PC-3 (cell line): ENCODE measurements at regions not wholly inside any gene's neighbourhood (a gene's known extent, or its start where the extent isn't known, plus 50 kb on each side); places are given as distances from the start of the nearest gene placed in this dataset.

Experiments
- EZH2 ChIP-seq: fragments of 300-600 bp; sonication (generic); IDR thresholded peaks from one replicate; pipeline ENCODE4 v1.6.1; 2017; ENCODE audit warnings: antibody characterized with exemption, mild to moderate bottlenecking, low read length; ENCODE audit not compliant: unreplicated experiment
- EZH2phosphoT487 ChIP-seq: fragments of 300-600 bp; sonication (generic); IDR thresholded peaks from 2 replicates; pipeline ENCODE4 v1.6.1; 2018; ENCODE audit warnings: mild to moderate bottlenecking, antibody characterized with exemption, low read length, borderline replicate concordance
- TF ChIP-seq, protein P1 (sequence below): fragments of 300-600 bp; sonication (generic); conservative IDR thresholded peaks from 2 replicates; pipeline ENCODE4 v1.5.1; 2017; ENCODE audit warnings: antibody characterized with exemption, low read depth, mild to moderate bottlenecking, low read length

- TF ChIP-seq, protein P1, sequence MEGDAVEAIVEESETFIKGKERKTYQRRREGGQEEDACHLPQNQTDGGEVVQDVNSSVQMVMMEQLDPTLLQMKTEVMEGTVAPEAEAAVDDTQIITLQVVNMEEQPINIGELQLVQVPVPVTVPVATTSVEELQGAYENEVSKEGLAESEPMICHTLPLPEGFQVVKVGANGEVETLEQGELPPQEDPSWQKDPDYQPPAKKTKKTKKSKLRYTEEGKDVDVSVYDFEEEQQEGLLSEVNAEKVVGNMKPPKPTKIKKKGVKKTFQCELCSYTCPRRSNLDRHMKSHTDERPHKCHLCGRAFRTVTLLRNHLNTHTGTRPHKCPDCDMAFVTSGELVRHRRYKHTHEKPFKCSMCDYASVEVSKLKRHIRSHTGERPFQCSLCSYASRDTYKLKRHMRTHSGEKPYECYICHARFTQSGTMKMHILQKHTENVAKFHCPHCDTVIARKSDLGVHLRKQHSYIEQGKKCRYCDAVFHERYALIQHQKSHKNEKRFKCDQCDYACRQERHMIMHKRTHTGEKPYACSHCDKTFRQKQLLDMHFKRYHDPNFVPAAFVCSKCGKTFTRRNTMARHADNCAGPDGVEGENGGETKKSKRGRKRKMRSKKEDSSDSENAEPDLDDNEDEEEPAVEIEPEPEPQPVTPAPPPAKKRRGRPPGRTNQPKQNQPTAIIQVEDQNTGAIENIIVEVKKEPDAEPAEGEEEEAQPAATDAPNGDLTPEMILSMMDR = no peak
- TF ChIP-seq EZH2phosphoT487 = no peak
- TF ChIP-seq EZH2 = no peak
Measured at GRCh38 chr15:89015412-89016097, 72.7 kb upstream of the ABHD2 start.
